ENCODE measurements at regions not wholly inside any gene's neighbourhood (a gene's known extent, or its start where the extent isn't known, plus 50 kb on each side); places are given as distances from the start of the nearest gene placed in this dataset.

GRCh38 chr15:95853350-95853749, 477.1 kb upstream of the NR2F2 start:
- DNase-seq (ENCODE audit: low spot score) = no peak

DNA sequence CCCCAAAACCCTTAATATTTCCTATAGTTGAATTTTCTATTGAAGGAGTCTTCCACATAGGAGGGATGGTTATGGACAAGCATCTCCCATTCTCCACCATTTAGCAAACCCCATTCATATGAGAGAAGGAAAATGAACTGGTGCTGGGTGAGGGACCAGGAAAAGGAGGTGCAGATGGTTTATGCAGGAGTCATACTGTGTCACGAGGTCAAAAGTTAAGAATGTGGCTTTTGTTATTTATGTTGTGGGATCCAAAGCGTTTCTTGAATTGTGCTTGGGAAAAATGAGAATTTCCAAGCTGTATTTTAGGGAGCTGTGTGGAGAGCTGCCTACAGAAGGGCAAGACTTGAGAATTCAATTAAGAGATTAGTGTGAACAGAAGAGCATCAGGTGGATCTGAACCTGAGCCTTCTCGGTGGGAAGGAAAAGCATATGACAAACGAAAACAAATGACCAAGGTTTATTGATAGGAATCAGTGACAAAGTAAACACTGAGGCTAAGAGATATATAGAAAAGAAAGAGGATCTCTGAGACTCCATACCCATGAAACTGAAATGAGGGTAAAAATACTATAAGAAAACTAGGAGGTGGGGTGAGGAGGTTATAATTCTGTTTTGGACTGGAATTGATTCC, 473.3 kb upstream of the NR2F2 start:
- DNase-seq (ENCODE audit: low spot score) = peak; percentile 44

DNA sequence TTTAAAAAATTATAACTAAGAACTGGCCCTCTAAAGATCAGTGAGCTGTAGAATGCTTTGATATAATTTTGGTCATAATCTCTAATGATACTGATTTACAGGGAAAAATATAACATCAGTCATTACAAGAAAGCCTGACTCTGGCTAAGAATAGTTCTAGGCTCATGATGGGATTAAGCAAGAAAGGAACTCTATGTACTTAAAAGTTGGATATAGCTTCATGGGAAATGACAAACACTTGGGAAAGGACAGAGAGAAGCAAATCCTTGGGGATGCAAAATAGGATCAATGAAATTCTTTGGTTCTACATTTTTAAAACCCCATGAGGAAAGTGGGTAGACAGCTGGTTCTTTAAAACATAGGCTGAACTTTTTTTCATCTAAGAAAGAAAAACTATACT, 472.7 kb upstream of the NR2F2 start:
- no peak for DNase-seq (ENCODE audit: low spot score)

DNA sequence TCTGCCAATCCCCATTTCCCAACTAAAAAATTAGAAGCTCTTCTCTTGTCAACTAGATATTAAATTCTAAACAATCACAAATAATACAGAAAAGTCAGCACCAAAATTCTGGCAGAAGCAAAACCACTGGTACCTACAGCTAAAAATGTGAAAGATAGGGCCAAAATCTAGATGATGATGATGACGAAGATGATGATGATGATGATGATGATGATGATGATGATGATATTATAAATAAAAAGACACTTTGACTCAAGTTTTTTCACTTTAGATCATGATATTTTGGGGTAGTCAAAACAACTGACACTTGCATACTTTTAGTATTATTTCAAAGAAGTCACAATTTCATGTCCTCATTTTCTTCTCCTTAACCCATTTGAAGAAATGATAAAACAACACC, 470.1 kb upstream of the NR2F2 start:
- no peak for DNase-seq (ENCODE audit: low spot score)

DNA sequence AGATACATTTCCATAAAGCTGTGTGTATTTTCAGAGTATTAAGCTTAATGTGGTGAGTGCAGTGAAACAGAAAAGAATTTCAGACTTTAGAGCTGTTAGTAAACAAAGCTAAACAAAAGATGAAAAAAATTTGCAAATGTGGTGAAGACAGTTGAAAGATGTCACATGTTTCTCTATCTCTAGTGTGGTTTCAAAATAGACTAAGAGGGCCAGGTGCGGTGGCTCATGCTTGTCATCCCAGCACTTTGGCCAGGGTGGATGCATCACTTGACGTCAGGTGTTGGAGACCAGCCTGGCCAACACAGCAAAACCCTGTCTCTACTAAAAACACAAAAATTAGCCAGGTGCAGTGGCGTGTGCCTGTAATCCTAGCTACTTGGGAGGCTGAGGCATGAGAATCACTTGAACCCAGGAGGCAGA, 466.0 kb upstream of the NR2F2 start:
- no peak for DNase-seq (ENCODE audit: low spot score)

- no peak for DNase-seq (ENCODE audit: low spot score)
Observed at GRCh38 chr15:95865330-95865739, 465.2 kb upstream of the NR2F2 start.

- no peak for DNase-seq (ENCODE audit: low spot score)
Observed at GRCh38 chr15:95866711-95867440, 463.6 kb upstream of the NR2F2 start.

- peak; percentile 22 for DNase-seq (ENCODE audit: low spot score)
Observed at GRCh38 chr15:95868450-95868849, 462.1 kb upstream of the NR2F2 start.

DNA sequence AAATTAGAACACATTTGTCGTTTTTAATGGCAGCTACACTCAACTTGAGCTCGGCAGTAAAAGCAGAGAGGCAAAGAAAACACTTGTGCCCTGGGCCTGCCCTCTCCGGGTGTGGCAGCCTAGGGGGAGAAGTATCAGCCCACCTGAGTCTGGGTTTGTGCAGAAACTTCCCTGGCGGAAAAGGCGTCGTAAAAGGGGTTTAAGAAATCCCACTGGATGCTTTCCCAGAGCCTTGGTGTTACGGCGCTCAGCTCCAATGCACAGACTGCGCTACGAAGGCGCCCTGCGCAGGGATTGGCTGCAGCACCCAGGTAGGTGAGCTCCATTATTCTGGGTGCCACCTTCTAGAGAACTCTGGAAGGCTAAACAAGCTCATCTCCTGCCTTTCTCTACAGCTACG, 461.5 kb upstream of the NR2F2 start:
- no peak for DNase-seq (ENCODE audit: low spot score)

- no peak for DNase-seq (ENCODE audit: low spot score)
Observed at GRCh38 chr15:95869920-95870319, 460.6 kb upstream of the NR2F2 start.

DNA sequence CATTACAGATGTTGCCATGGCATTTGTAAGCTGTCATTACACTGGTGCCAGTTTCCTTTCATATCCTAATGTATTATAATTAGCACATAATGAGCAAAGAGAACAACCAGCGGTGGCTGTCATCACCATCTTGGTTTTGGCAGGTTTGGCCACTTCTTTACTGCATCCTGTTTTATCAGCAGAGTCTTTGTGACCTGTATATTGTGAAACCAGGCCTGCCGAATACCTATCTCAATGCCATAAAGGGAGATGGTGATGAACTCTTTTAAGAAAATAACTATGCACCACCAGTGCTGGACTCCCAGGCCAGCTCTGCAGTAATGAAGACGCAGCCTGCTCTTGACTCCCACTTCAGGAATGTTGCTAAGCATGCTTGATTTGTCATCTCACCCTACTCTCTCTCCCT, 458.1 kb upstream of the NR2F2 start:
- no peak for DNase-seq (ENCODE audit: low spot score)

DNA sequence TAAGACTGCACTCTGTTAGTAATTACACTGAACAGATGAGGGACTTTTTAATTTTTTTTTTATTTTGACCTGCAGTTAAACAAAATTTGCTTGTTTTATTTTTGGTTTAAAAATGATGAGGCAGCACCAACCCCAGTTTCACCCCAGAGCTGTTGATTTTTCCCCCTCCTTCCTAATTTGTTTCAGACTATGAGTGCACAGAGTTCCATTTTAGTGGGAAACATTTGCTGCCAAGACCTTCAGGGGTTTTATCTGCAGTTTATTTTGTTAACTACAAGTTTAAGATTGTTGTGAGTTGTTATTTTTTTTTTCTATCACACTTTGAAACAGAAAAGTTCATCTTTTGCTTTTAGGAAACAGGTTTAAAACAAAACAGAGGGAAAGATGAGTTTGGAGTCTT, 455.9 kb upstream of the NR2F2 start:
- DNase-seq (ENCODE audit: low spot score) = no peak

DNA sequence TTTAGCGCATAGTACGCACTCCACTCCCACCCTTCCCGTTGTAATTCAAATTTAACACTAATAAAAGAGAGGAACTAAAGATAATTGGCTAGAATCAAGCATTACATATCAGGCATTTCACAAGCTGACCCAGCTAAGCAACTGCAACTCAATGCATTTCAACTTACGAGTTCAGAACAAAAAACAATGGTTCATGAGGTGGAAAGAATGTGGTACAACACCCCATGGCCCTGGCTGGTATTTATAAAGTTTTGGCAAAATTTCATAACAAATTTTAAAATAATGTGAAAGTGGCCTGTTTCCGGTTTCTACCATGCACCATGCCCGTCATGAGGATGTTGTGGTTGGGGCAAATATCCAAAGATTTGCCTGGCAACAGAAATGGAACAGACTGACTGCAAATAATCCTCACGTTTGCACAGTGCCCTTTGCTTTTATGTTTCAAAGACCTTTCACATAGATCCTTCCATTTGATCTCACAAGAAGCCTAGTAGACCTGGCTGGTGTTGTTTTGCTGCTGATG, 455.3 kb upstream of the NR2F2 start:
- DNase-seq (ENCODE audit: low spot score) = peak; percentile 57

GRCh38 chr15:95880031-95880570, 450.4 kb upstream of the NR2F2 start:
- no peak for DNase-seq (ENCODE audit: low spot score)

- DNase-seq (ENCODE audit: low spot score) = no peak
Observed at GRCh38 chr15:95880630-95881029, 449.9 kb upstream of the NR2F2 start.

DNA sequence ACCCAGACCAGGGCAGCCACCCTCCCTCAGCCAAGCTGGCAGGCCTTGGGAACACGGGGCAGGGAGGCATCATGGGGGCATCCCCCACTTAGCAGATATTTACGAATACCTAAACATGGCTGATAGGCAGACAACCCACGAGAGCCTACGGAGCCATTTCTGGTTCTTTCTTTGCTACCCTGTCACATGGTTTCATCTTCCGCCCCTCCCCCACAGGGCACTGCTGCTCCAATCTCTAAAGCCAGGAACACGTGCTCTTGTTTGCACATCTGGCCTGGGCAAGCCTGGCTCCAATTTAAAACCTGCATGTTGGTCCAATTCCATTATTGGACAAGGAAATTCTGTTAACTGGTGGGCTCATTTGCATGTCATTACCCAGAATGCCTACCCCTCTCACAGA, 447.4 kb upstream of the NR2F2 start:
- no peak for DNase-seq (ENCODE audit: low spot score)

DNA sequence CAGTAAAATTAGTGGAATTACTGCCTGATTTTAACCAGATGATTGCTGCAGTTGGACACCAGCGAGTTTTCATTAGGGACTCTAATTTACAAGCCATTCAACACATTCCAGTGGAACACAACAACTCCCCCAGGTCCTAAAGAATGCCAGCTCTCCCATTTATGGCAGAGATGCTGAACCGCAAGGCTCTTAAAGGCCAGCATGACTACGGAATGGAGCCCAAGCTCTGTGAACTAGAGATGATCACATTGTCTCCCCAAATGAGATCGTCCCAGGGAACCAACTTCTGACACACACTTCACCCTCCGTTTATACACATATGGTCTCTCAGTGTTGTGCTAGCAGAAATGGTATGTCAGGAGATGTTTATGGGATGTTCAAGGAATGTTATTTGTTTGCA, 446.2 kb upstream of the NR2F2 start:
- no peak for DNase-seq (ENCODE audit: low spot score)

- no peak for DNase-seq (ENCODE audit: low spot score)
Observed at GRCh38 chr15:95887666-95888390, 442.7 kb upstream of the NR2F2 start.

GRCh38 chr15:95888762-95889161, 441.7 kb upstream of the NR2F2 start:
- DNase-seq (ENCODE audit: low spot score) = no peak

- DNase-seq (ENCODE audit: low spot score) = no peak
Observed at GRCh38 chr15:95894407-95894956, 436.0 kb upstream of the NR2F2 start.

DNA sequence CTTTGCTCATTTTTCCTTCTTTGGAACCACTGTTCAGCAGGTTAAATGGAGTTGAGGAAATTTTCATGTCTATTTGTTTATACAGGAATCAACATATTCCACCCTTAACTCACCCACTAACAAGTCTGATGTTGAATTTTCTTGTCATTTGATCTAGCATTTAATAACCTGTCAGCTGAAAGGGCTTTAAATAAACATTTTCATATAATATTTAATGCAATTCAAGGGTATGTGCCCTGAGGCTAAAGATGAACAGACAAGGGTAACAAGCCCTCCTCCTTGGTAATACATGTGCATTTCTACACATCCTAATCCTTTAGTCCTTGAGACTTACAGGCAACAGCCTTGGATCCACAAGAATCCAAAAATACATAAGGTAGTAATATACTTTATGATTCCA, 435.0 kb upstream of the NR2F2 start:
- DNase-seq (ENCODE audit: low spot score) = no peak

- DNase-seq (ENCODE audit: low spot score) = no peak
Observed at GRCh38 chr15:95897651-95898050, 432.8 kb upstream of the NR2F2 start.
